H1 (cell line): ENCODE measurements at regions not wholly inside any gene's neighbourhood (a gene's known extent, or its start where the extent isn't known, plus 50 kb on each side); places are given as distances from the start of the nearest gene placed in this dataset.

Source experiments
- CTCF ChIA-PET: fragments of 300-600 bp; sonication (Branson Sonifier 250); formaldehyde crosslinking; loops from one replicate; lab custom pipeline; 2021; ENCODE audit not compliant: partially characterized antibody; lab: Charles Lee
- POLR2A ChIA-PET: fragments of 300-600 bp; sonication (Branson Sonifier 250); formaldehyde crosslinking; loops from one replicate; lab custom pipeline; 2021; ENCODE audit warnings: inconsistent platforms; ENCODE audit not compliant: partially characterized antibody; lab: Charles Lee
- DNase-seq, 2 experiments: peaks; one replicate each; pipeline versions ENCODE4 v3.0.0 to v3.0.0-alpha.2; 2010 to 2022; ENCODE audit warnings: low spot score in 2 of 2, low read depth in 1 of 2, mixed read lengths in 1 of 2
- FAIRE-seq: peaks from 2 replicates; lab custom pipeline; 2011; peaks lifted over from hg19 to GRCh38; lab: Jason Lieb, UNC
- H2AFZ ChIP-seq: 2 replicates; pipeline ENCODE4 v1.8.1; 2012; ENCODE audit warnings: low read length, inconsistent platforms
- H2AK5ac ChIP-seq: 2 replicates; pipeline ENCODE4 v1.6.1; 2013; ENCODE audit warnings: low read depth, low read length
- H2BK120ac ChIP-seq: replicated peaks from 2 replicates; pipeline ENCODE3; 2013; ENCODE audit warnings: low read depth, low read length, inconsistent platforms
- H2BK12ac ChIP-seq: 2 replicates; pipeline ENCODE4 v1.6.1; 2013; ENCODE audit warnings: low read depth, low read length
- H2BK15ac ChIP-seq: 2 replicates; pipeline ENCODE4 v1.6.1; 2013; ENCODE audit warnings: low read length
- H2BK20ac ChIP-seq: 2 replicates; pipeline ENCODE4 v1.6.1; 2013; ENCODE audit warnings: low read length
- H2BK5ac ChIP-seq: 2 replicates; pipeline ENCODE4 v1.6.1; 2013; ENCODE audit warnings: low read depth, low read length
- H3K14ac ChIP-seq: 2 replicates; pipeline ENCODE4 v1.6.1; 2013; ENCODE audit warnings: inconsistent platforms; ENCODE audit not compliant: insufficient read length
- H3K18ac ChIP-seq: 2 replicates; pipeline ENCODE4 v1.6.1; 2013; ENCODE audit warnings: low read length; ENCODE audit errors: extremely low read depth
- H3K23ac ChIP-seq: 2 replicates; pipeline ENCODE4 v1.6.1; 2013; ENCODE audit warnings: inconsistent platforms; ENCODE audit not compliant: insufficient read length
- H3K23me2 ChIP-seq: 2 replicates; pipeline ENCODE4 v1.6.1; 2013; ENCODE audit warnings: low read depth, low read length
- H3K27ac ChIP-seq: 2 replicates; pipeline ENCODE4 v1.6.1; 2011; ENCODE audit warnings: low read depth, low read length, inconsistent platforms
- H3K27me3 ChIP-seq, 4 experiments: replicated peaks in 1 of 4; 1 replicate in 1 of 4; 2 replicates in 3 of 4; pipeline versions ENCODE4 v1.6.1 to v1.8.1; 2011 to 2013; ENCODE audit warnings: low read length in 3 of 4, mild to moderate bottlenecking in 3 of 4, inconsistent platforms in 2 of 4, mixed read lengths in 2 of 4, moderate library complexity in 1 of 4; ENCODE audit not compliant: control insufficient read depth in 3 of 4, insufficient read depth in 3 of 4; ENCODE audit errors: extremely low read depth in 1 of 4
- H3K36me3 ChIP-seq, 4 experiments: 2 replicates each; pipeline versions ENCODE4 v1.6.1 to v1.8.1; 2011 to 2013; ENCODE audit warnings: mild to moderate bottlenecking in 4 of 4, low read length in 3 of 4, moderate library complexity in 2 of 4, control low read depth in 1 of 4, inconsistent platforms in 1 of 4; ENCODE audit not compliant: insufficient read depth in 4 of 4, control insufficient read depth in 2 of 4
- H3K4ac ChIP-seq: replicated peaks from 2 replicates; pipeline ENCODE3; 2013; ENCODE audit warnings: low read length, low read depth, mixed read lengths, inconsistent platforms; ENCODE audit not compliant: insufficient read length
- H3K4me1 ChIP-seq, 4 experiments: replicated peaks in 1 of 4; 1 replicate in 1 of 4; 2 replicates in 3 of 4; pipeline versions ENCODE4 v1.6.1 to v1.8.1; 2011 to 2013; ENCODE audit warnings: low read length in 3 of 4, inconsistent platforms in 2 of 4, mixed read lengths in 1 of 4; ENCODE audit not compliant: insufficient read depth in 4 of 4, control insufficient read depth in 3 of 4
- H3K4me2 ChIP-seq, 2 experiments: 2 replicates each; pipeline versions ENCODE4 v1.6.1 to v1.8.1; 2011 to 2013; ENCODE audit warnings: low read depth in 2 of 2, low read length in 2 of 2, control low read depth in 1 of 2, inconsistent platforms in 1 of 2, mild to moderate bottlenecking in 1 of 2; ENCODE audit not compliant: insufficient read depth in 1 of 2
- H3K4me3 ChIP-seq, 4 experiments: fragments of 200-600, 300-600 bp in 1 of 4; sonication (generic), shearing (Covaris generic), sonication (Bioruptor Twin) in 1 of 4; 2 replicates each; pipeline versions ENCODE4 v1.5.1 to v1.8.1; 2011 to 2016; ENCODE audit warnings: low read length in 4 of 4, low read depth in 3 of 4, control low read depth in 2 of 4, inconsistent platforms in 2 of 4, mild to moderate bottlenecking in 2 of 4, mixed read lengths in 1 of 4, moderate library complexity in 1 of 4; ENCODE audit not compliant: insufficient read depth in 2 of 4; ENCODE audit errors: extremely low read depth in 1 of 4
- H3K56ac ChIP-seq: replicated peaks from 2 replicates; pipeline ENCODE3; 2013; ENCODE audit warnings: low read depth, mild to moderate bottlenecking, mixed read lengths, low read length, inconsistent platforms; ENCODE audit not compliant: insufficient read length
- H3K79me1 ChIP-seq: 2 replicates; pipeline ENCODE4 v1.6.1; 2013; ENCODE audit warnings: low read depth, low read length, control low read depth
- H3K79me2 ChIP-seq, 2 experiments: 2 replicates each; pipeline versions ENCODE4 v1.6.1 to v1.8.1; 2012 to 2013; ENCODE audit warnings: low read length in 2 of 2, mild to moderate bottlenecking in 2 of 2, inconsistent platforms in 1 of 2; ENCODE audit not compliant: insufficient read depth in 2 of 2, control insufficient read depth in 1 of 2
- H3K9ac ChIP-seq, 4 experiments: replicated peaks in 1 of 4; 1 replicate in 1 of 4; 2 replicates in 3 of 4; pipeline versions ENCODE4 v1.6.1 to v1.8.1; 2011 to 2013; ENCODE audit warnings: low read depth in 3 of 4, low read length in 3 of 4, control low read depth in 2 of 4, mild to moderate bottlenecking in 2 of 4, moderate library complexity in 2 of 4, inconsistent platforms in 1 of 4; ENCODE audit errors: extremely low read depth in 1 of 4
- H3K9me3 ChIP-seq, 2 experiments: 2 replicates each; pipeline versions ENCODE4 v1.6.1 to v1.8.1; 2012 to 2013; ENCODE audit warnings: mild to moderate bottlenecking in 2 of 2, moderate library complexity in 2 of 2, control low read depth in 1 of 2, inconsistent platforms in 1 of 2, low read depth in 1 of 2, low read length in 1 of 2, mixed read lengths in 1 of 2; ENCODE audit not compliant: insufficient read depth in 2 of 2
- H4K20me1 ChIP-seq, 2 experiments: replicated peaks in 1 of 2; 2 replicates each; pipeline versions ENCODE3 to v1.8.1; 2011 to 2013; ENCODE audit warnings: inconsistent platforms in 2 of 2, low read length in 2 of 2, mild to moderate bottlenecking in 1 of 2; ENCODE audit not compliant: insufficient read depth in 2 of 2, control insufficient read depth in 1 of 2
- H4K5ac ChIP-seq: 2 replicates; pipeline ENCODE4 v1.6.1; 2013; ENCODE audit warnings: low read length, low read depth, mixed read lengths, inconsistent platforms; ENCODE audit not compliant: insufficient read length
- H4K8ac ChIP-seq: 2 replicates; pipeline ENCODE4 v1.8.0; 2013; ENCODE audit warnings: mild to moderate bottlenecking, moderate library complexity, low read length, inconsistent platforms; ENCODE audit not compliant: insufficient read depth; ENCODE audit errors: extremely low read depth
- H4K91ac ChIP-seq: replicated peaks from 2 replicates; pipeline ENCODE3; 2013; ENCODE audit warnings: low read length, mixed read lengths, inconsistent platforms; ENCODE audit not compliant: insufficient read length
- CBX5 ChIP-seq: fragments of 300-800, 300-1000 bp; sonication (generic); IDR thresholded peaks from 2 replicates; pipeline ENCODE4 v1.7.1; 2016; ENCODE audit warnings: antibody characterized with exemption, low read length, low read depth
- JUND ChIP-seq: IDR thresholded peaks from 2 replicates; pipeline ENCODE4 v1.6.1; 2011; ENCODE audit warnings: mild to moderate bottlenecking, improper control_type of control experiment, low read length
- NANOG ChIP-seq: IDR thresholded peaks from 2 replicates; pipeline ENCODE4 v1.6.1; 2011; ENCODE audit warnings: low read length, low read depth, mild to moderate bottlenecking, inconsistent platforms; ENCODE audit not compliant: insufficient read depth, poor library complexity, severe bottlenecking
- WGBS, 2 experiments: shearing (Covaris generic) in 1 of 2; methylation state at CpG; one replicate each; pipeline versions ENCODE4 v1.1.6 to v1.1.7; 2013 to 2015; ENCODE audit warnings: low lambda C conversion rate in 2 of 2, mixed read lengths in 2 of 2, inconsistent platforms in 1 of 2, low coverage in 1 of 2, missing lambda C conversion rate in 1 of 2; ENCODE audit not compliant: insufficient replicate concordance in 2 of 2, insufficient coverage in 1 of 2, insufficient read length in 1 of 2; ENCODE audit errors: extremely low coverage in 1 of 2, missing lambda C conversion rate in 1 of 2; 5-methylcytosine and 5-hydroxymethylcytosine counted together

DNA sequence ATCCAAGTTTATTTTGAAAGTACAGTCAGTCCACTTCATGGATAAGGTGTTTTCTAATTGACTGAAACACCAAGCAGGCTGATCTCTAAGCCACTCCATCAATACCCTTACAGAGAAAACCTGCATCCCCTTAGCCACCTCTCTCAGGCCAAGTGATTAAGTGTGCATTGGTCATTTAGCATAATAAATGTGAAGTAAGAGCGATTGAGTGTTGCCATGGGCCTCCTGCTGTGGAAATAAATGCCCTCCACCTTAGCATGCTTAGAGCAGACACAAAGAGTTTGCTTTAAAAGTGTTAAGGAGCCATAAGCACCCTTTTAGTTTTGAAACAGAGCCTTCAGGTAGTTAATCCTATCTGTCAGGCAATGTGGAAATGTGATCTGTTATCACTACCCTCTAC is 386.5 kb downstream of the GPAT3 start:
- Histone ChIP-seq H3K14ac (no peak overlapping the region), H3K79me2 (no peaks in the 10 kb centered on the region), H4K20me1 (no peaks in the 10 kb centered on the region), H4K8ac (no peak overlapping the region), H4K91ac (no peak overlapping the region), H3K4me2 (peak overlapping the region; percentile 3 to 6; a peak in 1 of 4 replicates), H3K79me1 (no peaks in the 10 kb centered on the region), H3K56ac (no peak overlapping the region), H3K18ac (no peak overlapping the region), H2BK20ac (no peak overlapping the region), H2BK12ac (no peak overlapping the region), H2BK120ac (no peak overlapping the region), H3K9ac (no peak overlapping the region), H3K36me3 (no peaks in the 10 kb centered on the region), H3K23ac (no peak overlapping the region), H3K23me2 (no peaks in the 10 kb centered on the region; the same call in 1 of the 2 replicates), H4K5ac (no peak overlapping the region), H2BK5ac (no peak overlapping the region), H3K27ac (no peak overlapping the region), H3K4me1 (peaks cover 0 to 11% (median 0%) of the 10 kb centered on the region in 4 experiments; a peak in 1 of 7 replicates), H3K9me3 (peaks cover 0 to 4% of the 10 kb centered on the region in 2 experiments; a peak in 1 of 4 replicates), H3K4ac (no peak overlapping the region), H3K4me3 (no peak overlapping the region), H2AFZ (no peak overlapping the region), H2AK5ac (no peak overlapping the region), H3K27me3 (no peaks in the 10 kb centered on the region), H2BK15ac (no peak overlapping the region)
- ChIA-PET CTCF (interaction anchor here (1.0 to 1.1 kb wide), 2 partner anchors 12 to 152 kb away, joined by 3 read pairs; no protein-coding TSS in a partner anchor), POLR2A (no interaction called here)
- FAIRE-seq, result peak; percentile 71
- DNase-seq, result peak in 1 of 2 experiments; percentile 68
- TF ChIP-seq CBX5, result no peak
- no peak for TF ChIP-seq JUND
- TF ChIP-seq NANOG, result peak; percentile 97
- WGBS, 2 experiments, result 0% methylated on average over 1 of the region's 1 CpG; no CpG with 5 or more reads in 1 of the 2 experiments
